COLO668 (cell line): ENCODE measurements at regions not wholly inside any gene's neighbourhood (a gene's known extent, or its start where the extent isn't known, plus 50 kb on each side); places are given as distances from the start of the nearest gene placed in this dataset.
A peak's percentile ranks its signal among the peaks of the same experiment; 100 is the strongest.

ENCODE experiments used
- DNase-seq: peaks from one replicate; lab custom pipeline; 2025; ENCODE audit not compliant: unreplicated experiment; lab: John Stamatoyannopoulos, UW

DNA sequence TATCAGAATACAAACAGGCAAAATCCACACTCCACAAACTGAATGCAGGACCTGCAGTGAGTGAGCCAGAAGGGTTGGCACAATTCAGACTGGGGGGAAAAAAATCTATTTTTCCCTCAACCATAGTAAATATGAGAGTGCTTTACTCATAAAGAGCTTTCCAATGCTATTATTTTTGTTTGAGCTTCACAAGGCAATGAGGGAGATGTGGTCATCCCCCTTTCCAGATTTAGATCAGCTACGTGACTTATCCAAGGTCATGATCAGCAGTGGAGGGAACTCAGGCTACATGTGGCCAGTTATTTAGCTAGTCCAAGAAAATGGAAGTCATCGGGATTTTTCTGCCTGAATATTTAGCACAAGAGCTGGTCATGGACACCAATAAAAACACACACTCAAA, 120.4 kb upstream of the KLF7 start:
- DNase-seq: no peak

DNA sequence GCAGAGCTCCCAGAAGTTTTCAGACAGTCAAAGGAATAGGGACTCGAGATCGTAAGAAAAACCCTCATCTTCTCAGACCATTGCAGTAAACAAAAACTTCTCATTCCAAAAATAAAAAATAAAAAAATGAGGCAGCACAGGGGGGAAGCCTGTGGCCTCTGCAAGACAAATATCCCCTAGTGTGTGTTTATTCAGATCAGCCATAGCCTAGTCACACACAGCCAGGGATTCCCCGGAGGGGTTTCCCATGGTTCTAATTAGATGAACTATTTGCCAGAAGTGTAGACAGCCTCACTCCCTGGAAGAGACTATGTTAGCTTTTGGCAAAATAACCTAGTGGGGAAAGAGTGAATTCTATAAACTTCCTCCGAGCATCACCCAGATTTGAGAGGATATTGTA, 122.9 kb upstream of the KLF7 start:
- DNase-seq: no peak

DNA sequence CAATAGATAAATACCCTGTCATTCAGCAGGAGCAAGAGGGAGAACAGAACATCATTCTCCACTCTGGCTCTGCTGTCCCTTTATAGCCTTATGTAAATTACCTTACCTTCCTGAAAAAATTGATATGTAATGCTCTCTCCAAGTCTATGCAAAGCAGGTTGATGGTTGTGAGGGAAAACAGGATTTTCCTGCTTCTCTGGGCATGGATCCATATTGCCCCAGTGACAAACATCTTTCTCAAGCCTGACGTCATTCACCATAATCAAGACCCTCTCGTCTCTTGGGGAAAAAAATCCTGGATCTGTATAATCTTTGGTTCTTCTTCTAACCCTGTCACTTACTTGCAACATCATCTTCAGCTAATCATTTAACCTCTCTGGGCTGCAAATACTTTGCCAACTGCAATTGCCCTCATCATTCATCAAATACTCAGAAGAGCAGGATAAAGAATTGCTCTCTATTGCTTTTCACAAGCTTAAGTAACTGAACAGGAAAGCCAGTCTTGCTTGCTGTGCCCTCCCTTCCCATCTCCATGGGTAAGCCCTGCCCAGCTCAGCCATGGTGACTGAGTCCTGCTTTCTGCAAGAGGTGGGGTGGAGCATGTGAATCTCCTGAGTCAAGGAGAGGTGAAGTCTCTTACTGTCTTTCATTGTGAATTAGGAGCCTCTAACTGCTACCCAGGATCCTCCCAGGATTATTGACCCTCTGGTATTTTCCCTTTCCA, 123.7 kb upstream of the KLF7 start:
- DNase-seq: no peak

DNA sequence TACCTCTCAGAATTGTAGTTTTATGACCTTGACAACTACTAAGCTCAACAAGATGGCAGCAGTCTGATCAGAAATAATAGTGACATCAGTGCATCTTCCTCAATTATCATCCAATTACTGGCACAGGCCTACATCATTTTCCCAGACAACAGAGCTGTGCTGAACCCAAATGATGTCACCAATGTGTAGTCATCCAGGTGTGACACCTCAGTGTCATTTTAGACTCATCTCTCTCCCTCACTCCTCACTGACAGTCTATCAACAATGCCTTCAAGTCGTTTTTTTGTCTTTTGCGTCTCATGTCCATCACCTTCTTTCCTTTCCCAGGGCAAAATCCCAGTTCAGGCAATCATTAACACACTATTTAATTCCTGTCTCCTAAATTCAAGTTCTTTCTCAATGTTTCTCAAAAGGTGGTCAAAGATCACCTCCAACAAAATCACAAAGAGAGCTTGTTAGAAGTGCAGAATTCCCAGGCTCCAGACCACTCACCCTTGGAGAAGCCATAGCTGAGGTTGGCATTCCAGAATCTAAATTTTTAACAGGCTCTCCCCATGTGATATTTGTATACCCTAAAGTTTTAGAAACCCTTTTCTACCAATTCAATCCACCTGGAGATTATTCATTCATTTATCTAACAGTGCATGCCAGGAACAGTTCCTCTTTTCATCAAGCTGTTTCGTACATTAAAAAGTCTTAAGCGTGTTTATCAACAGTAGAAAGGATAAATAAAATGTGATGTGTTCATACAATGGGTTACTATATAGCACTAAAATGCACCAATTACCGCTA, 125.3 kb upstream of the KLF7 start:
- no peak for DNase-seq

DNA sequence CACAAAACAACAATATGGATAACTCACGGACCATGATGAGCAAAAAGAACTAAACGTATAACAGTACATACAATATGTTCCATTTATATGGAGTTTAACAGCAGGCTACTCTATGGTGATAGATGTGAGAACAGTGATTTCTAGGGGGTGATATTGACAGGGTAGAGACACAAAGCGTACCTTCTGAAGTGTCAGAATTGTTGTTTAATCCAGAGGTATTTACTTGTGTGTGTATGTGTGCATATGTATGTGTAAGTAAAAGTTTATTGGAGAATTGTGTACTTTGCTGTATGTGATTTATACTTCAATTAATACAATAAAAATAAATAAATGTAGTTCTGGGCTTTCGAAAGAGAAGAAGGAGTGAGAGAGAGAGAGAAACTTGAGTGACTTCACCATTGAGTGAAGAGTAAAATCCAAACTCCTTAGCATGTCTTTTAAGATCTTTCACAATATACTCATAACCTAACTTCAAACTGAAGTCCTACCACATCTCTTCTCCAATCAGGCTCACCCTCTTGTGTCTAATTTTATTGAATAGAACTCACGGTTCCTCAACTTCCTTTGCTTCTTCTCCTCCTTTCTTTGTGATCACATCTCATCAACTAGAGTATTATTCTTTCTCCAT, 126.0 kb upstream of the KLF7 start:
- no peak for DNase-seq

DNA sequence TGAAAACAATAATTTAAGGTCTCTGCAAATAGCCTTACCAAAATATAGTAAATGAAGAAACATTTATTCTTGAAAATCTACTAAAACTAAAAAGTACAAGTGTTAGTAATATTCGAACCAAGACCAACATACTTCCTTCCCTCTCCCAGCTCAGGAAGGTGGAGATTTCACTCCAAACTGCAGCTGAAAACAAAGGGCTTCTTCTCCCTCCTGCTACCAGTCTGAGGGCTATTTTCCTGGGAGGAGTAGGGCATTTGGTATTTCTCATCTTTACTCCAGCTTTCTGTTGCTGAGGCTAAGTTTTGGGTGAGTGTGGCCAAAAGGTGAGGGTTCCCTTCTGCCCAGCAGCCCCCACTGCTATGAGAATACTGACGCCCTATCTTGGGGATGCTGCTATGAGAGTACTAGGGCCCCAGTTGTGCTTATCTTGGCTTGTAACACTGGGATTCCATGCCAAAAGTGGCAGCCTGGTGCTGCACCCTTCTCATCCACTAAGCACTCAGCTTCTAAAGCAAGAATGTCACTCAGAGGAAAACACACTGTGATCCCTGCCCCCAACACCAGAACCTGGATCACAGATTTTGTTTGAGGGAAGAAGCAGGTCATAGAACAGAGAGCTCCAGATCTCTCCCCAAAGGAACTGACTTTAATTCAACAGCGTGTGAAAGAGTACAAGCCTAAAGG, 130.7 kb upstream of the KLF7 start:
- DNase-seq: no peak

DNA sequence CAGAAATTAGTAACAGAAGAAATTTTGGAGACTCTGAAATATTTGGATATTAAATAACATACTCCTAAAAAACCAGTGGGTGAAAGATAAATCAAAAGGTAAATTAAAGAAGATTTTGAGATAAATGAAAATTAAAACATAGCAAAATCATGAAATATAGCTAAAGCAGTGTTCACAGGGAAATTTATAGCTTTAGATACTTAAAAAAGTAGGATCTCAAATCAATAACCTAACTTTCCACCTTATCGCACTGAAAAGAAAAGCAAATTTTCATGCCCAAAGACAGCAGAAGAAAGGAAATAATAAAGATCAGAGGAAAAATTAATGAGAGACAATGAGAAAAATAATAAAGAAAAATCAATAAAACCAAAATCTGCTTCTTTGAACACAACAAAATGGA, 135.1 kb upstream of the KLF7 start:
- DNase-seq: no peak

DNA sequence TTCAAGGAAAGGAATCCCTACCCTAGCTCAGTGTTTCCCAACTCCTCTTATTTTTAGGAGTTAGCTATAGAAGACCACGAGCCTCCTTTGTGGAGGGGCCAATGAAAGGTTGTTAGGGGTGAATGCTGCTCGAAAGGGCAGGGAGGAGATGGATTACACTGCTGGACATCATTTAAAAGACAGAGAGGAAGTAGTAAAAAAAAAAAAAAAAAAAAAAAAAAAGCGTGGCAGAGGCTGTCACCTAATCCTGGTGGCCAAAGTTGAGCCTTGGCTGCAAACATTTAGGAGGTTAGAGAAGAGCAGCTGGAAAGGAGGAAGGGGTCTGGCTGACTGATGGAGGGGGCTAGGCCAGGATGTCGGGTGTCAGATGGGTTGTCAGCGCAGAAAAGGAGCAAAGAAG, 139.0 kb upstream of the KLF7 start:
- DNase-seq: no peak

DNA sequence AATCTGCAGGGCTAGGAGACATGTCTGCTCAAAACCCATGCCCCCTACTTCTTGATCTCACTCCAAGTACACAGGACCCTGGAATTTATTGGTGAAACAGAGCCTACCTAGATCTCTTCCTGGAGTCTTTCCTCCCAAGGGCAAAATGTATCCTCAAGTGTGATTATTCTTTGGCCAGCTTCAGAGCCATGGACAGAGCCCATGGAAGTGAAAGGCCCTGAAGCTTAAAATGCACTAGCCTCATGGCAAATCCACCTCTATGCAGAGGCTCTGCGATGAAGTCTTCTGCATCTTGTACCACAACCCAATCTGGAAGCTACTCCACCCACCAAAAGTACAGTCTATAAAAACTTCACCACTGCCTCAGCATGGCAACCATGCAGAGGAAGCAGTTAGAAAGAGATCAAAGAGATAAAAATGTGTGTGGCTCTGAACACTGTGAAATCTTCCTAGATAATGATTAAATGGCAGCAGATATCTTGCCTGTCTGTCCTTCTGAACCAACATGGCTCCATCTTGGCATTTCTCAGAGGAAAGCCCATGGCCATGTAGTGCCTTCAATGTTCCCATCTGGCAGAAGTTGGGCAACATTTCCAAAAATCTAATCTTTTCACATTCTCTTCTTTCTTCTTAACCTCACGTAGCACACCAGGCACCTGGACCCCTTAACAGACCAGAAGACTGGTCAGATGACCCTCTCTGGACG, 142.9 kb upstream of the KLF7 start:
- no peak for DNase-seq

DNA sequence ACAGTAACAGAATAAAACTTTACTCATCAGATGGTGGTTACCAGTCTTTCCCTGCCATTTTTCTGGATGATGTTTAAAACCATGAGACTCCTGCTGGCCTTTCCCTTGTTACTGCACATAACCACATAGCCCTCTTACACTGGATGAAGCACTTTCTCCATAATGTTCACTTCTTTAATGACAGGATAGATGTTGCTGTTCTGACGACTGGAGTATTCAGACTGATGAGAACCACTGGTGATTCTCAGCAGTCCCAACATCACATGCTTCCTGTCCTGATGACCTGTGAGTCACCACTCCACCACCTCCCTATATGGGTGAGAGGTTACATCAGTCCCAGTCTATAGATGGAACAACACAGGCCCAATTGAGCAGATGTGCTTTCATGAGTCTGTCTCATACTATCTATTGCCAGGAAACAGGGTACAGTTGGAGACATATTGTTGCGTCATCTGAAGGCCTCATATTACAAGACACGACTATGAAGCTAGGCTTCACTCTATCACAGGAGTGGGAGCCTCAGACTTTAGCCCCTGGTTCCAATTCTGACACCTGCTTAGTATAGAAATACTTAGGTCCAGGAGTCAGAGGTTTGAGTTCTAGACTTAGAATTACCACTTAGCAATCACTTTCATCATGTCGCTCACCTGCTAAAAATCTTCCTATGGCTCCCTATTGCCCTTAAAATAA, 145.7 kb upstream of the KLF7 start:
- DNase-seq: peak; percentile 10

DNA sequence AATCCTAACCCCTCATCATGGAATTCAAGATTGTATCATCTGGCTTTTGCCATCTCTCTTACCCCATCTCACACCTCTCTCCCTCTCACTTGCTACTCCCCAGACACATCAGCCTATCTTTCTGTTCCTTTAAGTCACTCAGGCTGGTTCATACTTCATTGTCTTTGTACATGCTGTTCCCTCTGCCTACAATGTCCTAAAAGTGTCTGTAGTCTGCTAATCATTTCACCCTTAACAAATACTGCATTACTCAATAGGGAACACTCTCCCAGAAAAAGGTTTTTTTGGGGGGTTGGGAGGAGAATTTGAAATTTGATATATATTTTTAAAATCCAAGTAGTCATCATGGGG, 146.2 kb upstream of the KLF7 start:
- no peak for DNase-seq

DNA sequence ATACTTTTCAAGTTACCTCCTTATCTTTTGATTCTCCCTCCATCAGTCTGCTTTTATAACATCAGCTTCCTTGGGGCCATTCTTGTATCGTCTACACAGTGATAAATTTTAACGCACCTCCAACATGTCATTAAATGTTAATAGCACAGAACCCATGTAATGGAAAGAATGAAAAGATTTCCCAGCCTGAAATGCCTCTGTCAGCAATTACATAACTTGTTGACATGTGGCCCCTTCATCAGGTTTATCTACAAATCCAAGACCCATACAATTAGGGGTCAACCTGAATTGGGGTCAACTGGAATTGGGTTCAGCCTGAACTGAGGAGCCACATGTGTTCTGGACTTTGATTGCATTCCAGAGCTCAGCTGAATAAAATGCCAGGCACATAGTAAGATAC, 148.2 kb upstream of the KLF7 start:
- DNase-seq: no peak

DNA sequence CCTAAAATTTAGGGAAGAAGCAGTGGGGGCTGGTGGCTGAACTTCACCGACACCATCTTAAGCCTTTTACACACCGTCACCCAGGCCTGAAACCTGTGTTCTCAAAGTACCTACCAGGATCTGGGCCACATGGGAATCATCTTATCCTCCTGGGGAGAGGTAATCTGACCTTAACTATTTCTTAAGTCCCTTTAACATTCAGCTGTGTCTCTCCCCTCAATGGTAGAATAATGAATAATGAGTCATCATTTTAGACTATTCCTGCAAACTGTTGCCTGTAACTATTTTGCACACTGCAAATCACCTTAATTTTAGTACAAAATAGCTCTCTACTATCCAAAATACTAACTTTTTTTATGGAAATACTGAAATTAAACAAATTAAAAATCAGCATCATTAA, 149.4 kb upstream of the KLF7 start:
- no peak for DNase-seq

DNA sequence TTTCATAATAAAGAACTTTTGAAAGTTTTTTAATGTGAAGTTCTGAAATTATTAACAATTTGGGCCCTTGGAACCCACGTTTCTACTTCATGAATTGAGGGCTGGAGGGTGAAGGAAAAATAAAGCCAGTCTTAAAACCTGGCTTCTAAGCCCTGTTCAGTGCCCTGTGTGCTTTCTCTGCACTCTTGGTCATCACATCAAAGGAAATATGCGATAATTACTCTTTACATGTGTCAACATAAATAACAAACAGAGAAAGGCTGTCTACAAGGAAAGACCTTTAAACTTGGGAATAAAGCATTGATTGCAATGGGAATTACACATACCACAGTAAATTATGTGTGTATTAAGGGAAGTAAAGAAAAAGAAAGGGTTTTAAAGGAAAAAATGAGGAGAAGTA, 150.7 kb upstream of the KLF7 start:
- no peak for DNase-seq

DNA sequence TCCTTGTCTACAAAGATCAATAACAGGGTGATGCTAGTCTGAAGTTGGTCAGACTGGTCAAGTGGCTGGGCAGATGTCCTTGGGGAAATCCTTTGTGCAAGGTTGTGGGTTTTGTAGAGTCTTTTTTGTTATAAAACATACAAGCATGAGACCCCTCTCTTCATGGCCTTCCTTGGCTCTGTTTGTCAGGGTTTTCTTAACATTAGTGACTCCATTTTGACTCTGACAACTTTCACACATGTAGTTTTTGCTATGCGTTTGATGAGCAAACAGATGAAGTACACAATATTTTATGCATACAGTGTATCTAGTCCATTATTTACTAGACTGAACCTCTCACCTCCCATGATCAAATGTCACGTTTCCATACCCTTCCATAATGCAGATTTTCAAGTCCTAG, 151.2 kb upstream of the KLF7 start:
- no peak for DNase-seq

DNA sequence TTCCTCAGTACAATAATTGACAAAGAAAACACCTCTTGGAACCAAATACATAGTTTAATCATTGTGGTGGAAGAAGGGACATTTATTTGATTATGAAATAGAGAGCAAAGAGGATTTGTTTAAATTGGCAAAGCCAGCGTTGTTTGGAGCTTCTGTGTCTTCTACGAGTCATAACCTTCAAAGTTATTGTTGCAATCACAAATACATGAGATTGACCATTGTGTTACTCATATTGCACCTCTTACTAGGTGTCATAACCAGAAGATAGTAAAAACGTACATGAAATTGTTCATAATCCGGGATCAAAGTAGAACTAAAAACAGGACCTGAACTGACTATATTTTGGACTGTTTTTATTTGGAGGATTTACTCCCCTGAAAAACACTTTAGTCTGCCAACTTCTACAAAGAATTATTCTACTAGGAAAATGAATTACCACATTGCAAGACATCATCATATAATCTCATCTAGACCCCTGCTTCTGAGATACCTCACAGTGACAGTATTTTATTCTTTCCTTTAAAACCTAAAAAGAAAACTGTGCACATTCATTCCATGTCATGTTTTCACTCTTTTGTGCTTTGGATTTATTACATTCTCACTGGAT, 151.7 kb upstream of the KLF7 start:
- DNase-seq: no peak

DNA sequence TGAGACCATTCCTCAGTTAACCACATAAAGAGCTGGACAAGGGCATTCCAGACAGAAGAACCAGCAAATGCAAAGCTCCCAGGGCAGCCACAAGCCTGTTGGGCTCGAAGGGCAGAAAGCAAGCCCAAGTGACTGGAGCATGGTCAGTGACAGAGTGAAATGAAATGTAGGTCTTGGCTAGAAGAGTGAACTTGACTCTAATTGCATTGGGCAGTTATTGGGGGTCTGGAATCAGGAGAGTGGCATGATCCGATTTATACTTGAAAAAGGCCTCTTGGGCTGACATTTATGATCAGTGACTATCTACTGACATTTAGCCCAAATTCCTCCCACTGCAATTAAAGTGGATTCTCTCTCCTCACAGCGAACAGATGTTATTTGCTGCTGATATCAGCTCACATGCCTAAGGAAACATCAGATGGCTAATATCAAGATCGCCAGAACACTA, 152.5 kb upstream of the KLF7 start:
- DNase-seq: no peak

DNA sequence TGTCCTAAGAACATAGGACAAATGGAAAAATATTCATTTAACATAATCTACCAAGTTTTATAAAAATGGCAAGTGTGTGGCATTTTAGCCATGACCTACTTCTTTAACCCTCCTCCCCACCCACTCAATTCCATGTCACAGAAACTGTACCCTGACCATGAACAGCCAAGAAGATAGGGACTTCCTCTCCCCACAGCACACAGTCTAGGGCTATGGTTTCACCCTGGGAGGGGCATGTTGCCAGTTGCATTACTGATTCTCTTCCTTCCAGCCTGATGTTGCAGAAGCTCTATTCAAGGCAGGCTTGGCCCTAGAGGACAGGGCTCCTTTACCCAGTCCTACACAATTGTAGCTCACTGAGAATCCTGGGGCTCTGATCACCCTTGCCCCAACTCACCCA, 153.6 kb upstream of the KLF7 start:
- no peak for DNase-seq

DNA sequence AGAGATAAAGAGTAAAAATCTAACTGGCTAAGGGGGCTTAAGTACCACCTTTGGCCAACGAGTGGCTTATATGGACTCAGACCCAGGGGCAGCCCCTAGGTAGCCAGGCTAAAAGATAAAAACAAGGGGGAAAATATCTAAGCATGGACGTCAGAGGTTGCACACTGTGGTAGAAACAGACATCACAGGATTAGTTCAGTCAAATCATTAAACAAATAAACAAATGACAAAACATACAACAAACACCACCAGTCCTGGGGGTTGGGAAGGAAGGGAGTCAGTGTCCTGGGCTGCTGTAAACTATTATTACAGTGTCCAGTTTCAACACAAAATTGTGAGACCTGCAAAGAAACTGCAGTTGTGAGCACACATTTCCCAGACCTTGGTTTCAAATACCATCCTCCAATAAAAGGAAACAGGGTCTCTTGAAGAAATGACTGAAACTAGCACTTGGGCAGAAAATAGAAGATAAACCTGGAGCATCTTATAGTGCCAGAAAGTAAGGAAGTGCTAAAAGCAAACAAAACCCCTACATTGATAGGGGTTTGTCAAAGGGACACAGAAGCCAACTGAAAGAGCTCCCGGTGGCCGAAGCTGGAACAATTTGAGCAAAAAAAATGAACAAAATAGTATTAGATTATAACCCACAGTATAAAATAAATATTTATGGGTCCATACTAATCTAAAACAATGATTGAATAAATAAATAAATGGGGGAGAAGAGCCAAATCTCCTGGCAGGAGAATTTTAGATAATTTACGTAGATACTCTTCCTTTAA, 154.8 kb upstream of the KLF7 start:
- DNase-seq: no peak
